HS-5 (cell line): ENCODE measurements at regions not wholly inside any gene's neighbourhood (a gene's known extent, or its start where the extent isn't known, plus 50 kb on each side); places are given as distances from the start of the nearest gene placed in this dataset.

Source experiments
- DNase-seq: peaks from one replicate; pipeline ENCODE4 v3.0.0-alpha.2; 2012; ENCODE audit warnings: low read depth

GRCh38 chr15:58271410-58271809 is 133.2 kb downstream of the AQP9 start:
- DNase-seq, result no peak

- DNase-seq, result no peak
These were observed 134.9 kb downstream of the AQP9 start for GRCh38 chr15:58273104-58273503.

GRCh38 chr15:58274885-58275284 is 136.7 kb downstream of the AQP9 start:
- DNase-seq, result no peak

GRCh38 chr15:58275785-58276184 is 137.6 kb downstream of the AQP9 start:
- no peak for DNase-seq

GRCh38 chr15:58276924-58277323 is 138.7 kb downstream of the AQP9 start:
- DNase-seq, result no peak

GRCh38 chr15:58277333-58277732 is 139.2 kb downstream of the AQP9 start:
- no peak for DNase-seq

- DNase-seq, result no peak
These were observed 140.9 kb downstream of the AQP9 start for GRCh38 chr15:58279106-58279505.

- no peak for DNase-seq
These were observed 141.5 kb downstream of the AQP9 start for GRCh38 chr15:58279654-58280053.

- DNase-seq, result no peak
These were observed 144.0 kb downstream of the AQP9 start for GRCh38 chr15:58282060-58282708.

GRCh38 chr15:58283302-58283701 is 145.1 kb downstream of the AQP9 start:
- no peak for DNase-seq

GRCh38 chr15:58284293-58284692 is 146.1 kb downstream of the AQP9 start:
- DNase-seq, result no peak

GRCh38 chr15:58285212-58285920 is 146.4 kb upstream of the LIPC start:
- DNase-seq, result no peak

GRCh38 chr15:58285921-58286278 is 145.9 kb upstream of the LIPC start:
- DNase-seq, result no peak

GRCh38 chr15:58286523-58286922 is 145.3 kb upstream of the LIPC start:
- DNase-seq, result no peak

- no peak for DNase-seq
These were observed 143.9 kb upstream of the LIPC start for GRCh38 chr15:58287891-58288290.

- no peak for DNase-seq
These were observed 143.2 kb upstream of the LIPC start for GRCh38 chr15:58288592-58288991.

- DNase-seq, result no peak
These were observed 139.9 kb upstream of the LIPC start for GRCh38 chr15:58291848-58292247.

GRCh38 chr15:58292751-58293175 is 139.0 kb upstream of the LIPC start:
- DNase-seq, result no peak

- no peak for DNase-seq
These were observed 137.9 kb upstream of the LIPC start for GRCh38 chr15:58293622-58294550.

- no peak for DNase-seq
These were observed 137.0 kb upstream of the LIPC start for GRCh38 chr15:58294681-58295254.

GRCh38 chr15:58295637-58296215 is 136.1 kb upstream of the LIPC start:
- DNase-seq, result no peak

GRCh38 chr15:58296276-58296675 is 135.5 kb upstream of the LIPC start:
- DNase-seq, result no peak
